HCT116 (cell line): ENCODE measurements at regions not wholly inside any gene's neighbourhood (a gene's known extent, or its start where the extent isn't known, plus 50 kb on each side); places are given as distances from the start of the nearest gene placed in this dataset.

ENCODE experiments used
- CEBPB ChIP-seq: IDR thresholded peaks from 2 replicates; pipeline ENCODE4 v1.6.1; 2012; ENCODE audit warnings: low read depth
- CTCF ChIP-seq, 3 experiments: fragments of 200-600 bp in 1 of 3; sonication (generic) in 1 of 3; IDR thresholded peaks in 2 of 3; conservative IDR thresholded peaks in 1 of 3; 2 replicates each; pipeline ENCODE4 v1.5.1; 2012 to 2017; ENCODE audit warnings: low read depth in 2 of 3, low read length in 2 of 3, antibody characterized with exemption in 1 of 3, borderline replicate concordance in 1 of 3, control low read depth in 1 of 3, mild to moderate bottlenecking in 1 of 3, mixed read lengths in 1 of 3, mixed run types in 1 of 3, moderate library complexity in 1 of 3; ENCODE audit not compliant: insufficient read depth in 1 of 3
- ELF1 ChIP-seq: IDR thresholded peaks from 2 replicates; pipeline ENCODE4 v1.6.1; 2012; ENCODE audit warnings: low read depth, borderline replicate concordance
- EZH2 ChIP-seq: fragments of 200-600 bp; sonication (generic); IDR thresholded peaks from 2 replicates; pipeline ENCODE4 v1.6.1; 2017; ENCODE audit warnings: antibody characterized with exemption, mixed run types
- EZH2phosphoT487 ChIP-seq: fragments of 200-600 bp; IDR thresholded peaks from 2 replicates; pipeline ENCODE4 v1.6.1; 2018; ENCODE audit warnings: antibody characterized with exemption, borderline replicate concordance
- POLR2A ChIP-seq: IDR thresholded peaks from 2 replicates; pipeline ENCODE4 v1.7.0; 2011; ENCODE audit warnings: borderline replicate concordance; ENCODE audit not compliant: insufficient read depth, insufficient read length; ENCODE audit errors: extremely low read depth
- POLR2AphosphoS5 ChIP-seq: IDR thresholded peaks from 2 replicates; pipeline ENCODE4 v1.6.1; 2011; ENCODE audit warnings: mild to moderate bottlenecking, low read depth, low read length, moderate library complexity
- RAD21 ChIP-seq: IDR thresholded peaks from 2 replicates; pipeline ENCODE4 v1.6.1; 2012; ENCODE audit warnings: low read depth, mild to moderate bottlenecking
- SRF ChIP-seq: IDR thresholded peaks from 2 replicates; pipeline ENCODE4 v1.6.1; 2012; ENCODE audit warnings: low read depth
- TCF7L2 ChIP-seq: IDR thresholded peaks from 2 replicates; pipeline ENCODE4 v1.7.0; 2011; ENCODE audit warnings: borderline replicate concordance, inconsistent platforms; ENCODE audit not compliant: insufficient read depth, insufficient read length; ENCODE audit errors: extremely low read depth
- ZNF274 ChIP-seq: fragments of 200-500 bp; sonication (Bioruptor generic); IDR thresholded peaks from 2 replicates; pipeline ENCODE4 v1.6.1; 2014; ENCODE audit warnings: mild to moderate bottlenecking, low read depth, low read length, inconsistent platforms
- TF ChIP-seq, protein P1 (sequence below): IDR thresholded peaks from 2 replicates; pipeline ENCODE4 v1.6.1; 2011; ENCODE audit warnings: mild to moderate bottlenecking, low read length, moderate library complexity; ENCODE audit not compliant: insufficient replicate concordance; ENCODE audit errors: extremely low read depth
- TF ChIP-seq, protein P2 (sequence below): IDR thresholded peaks from 2 replicates; pipeline ENCODE4 v1.6.1; 2012; ENCODE audit warnings: low read depth

DNA sequence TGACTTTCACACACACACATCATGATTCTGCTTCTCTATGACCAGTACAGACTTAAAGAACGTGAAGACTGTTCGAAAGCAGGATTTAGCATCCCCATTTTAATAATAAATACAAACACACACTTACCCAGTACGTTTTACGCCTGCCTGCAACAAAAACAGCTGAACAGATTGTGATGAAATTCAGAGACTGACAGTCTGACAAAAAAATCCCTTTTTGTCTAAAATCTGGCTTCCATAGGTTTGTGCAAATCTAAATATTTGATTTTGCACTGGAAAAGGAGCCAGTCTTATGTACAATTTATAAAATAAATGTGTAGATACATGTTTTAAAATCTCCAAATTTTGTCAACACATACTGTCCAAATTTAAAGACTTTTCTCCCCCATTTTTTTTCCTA lies 630.7 kb downstream of the ZEB2 start:
- TF ChIP-seq CTCF (IDR thresholded peaks at IDR 0.05 in 2 of 3, conservative IDR thresholded peaks at IDR 0.05 in 1 of 3; ENCODE audit: borderline replicate concordance in 1 of 3, insufficient read depth in 1 of 3, low read depth in 2 of 3, low read length in 2 of 3): no peak
- TF ChIP-seq EZH2phosphoT487: no peak
- TF ChIP-seq POLR2A: no peak
- no peak for TF ChIP-seq ZNF274
- TF ChIP-seq POLR2AphosphoS5: no peak
- no peak for TF ChIP-seq EZH2
- TF ChIP-seq, protein P1, sequence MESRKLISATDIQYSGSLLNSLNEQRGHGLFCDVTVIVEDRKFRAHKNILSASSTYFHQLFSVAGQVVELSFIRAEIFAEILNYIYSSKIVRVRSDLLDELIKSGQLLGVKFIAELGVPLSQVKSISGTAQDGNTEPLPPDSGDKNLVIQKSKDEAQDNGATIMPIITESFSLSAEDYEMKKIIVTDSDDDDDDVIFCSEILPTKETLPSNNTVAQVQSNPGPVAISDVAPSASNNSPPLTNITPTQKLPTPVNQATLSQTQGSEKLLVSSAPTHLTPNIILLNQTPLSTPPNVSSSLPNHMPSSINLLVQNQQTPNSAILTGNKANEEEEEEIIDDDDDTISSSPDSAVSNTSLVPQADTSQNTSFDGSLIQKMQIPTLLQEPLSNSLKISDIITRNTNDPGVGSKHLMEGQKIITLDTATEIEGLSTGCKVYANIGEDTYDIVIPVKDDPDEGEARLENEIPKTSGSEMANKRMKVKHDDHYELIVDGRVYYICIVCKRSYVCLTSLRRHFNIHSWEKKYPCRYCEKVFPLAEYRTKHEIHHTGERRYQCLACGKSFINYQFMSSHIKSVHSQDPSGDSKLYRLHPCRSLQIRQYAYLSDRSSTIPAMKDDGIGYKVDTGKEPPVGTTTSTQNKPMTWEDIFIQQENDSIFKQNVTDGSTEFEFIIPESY: no peak
- no peak for TF ChIP-seq TCF7L2
- TF ChIP-seq ELF1: no peak
- no peak for TF ChIP-seq RAD21
- TF ChIP-seq CEBPB: no peak
- TF ChIP-seq SRF: no peak
- TF ChIP-seq, protein P2, sequence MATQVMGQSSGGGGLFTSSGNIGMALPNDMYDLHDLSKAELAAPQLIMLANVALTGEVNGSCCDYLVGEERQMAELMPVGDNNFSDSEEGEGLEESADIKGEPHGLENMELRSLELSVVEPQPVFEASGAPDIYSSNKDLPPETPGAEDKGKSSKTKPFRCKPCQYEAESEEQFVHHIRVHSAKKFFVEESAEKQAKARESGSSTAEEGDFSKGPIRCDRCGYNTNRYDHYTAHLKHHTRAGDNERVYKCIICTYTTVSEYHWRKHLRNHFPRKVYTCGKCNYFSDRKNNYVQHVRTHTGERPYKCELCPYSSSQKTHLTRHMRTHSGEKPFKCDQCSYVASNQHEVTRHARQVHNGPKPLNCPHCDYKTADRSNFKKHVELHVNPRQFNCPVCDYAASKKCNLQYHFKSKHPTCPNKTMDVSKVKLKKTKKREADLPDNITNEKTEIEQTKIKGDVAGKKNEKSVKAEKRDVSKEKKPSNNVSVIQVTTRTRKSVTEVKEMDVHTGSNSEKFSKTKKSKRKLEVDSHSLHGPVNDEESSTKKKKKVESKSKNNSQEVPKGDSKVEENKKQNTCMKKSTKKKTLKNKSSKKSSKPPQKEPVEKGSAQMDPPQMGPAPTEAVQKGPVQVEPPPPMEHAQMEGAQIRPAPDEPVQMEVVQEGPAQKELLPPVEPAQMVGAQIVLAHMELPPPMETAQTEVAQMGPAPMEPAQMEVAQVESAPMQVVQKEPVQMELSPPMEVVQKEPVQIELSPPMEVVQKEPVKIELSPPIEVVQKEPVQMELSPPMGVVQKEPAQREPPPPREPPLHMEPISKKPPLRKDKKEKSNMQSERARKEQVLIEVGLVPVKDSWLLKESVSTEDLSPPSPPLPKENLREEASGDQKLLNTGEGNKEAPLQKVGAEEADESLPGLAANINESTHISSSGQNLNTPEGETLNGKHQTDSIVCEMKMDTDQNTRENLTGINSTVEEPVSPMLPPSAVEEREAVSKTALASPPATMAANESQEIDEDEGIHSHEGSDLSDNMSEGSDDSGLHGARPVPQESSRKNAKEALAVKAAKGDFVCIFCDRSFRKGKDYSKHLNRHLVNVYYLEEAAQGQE: no peak
